GM19395 (cell line): ENCODE measurements at regions not wholly inside any gene's neighbourhood (a gene's known extent, or its start where the extent isn't known, plus 50 kb on each side); places are given as distances from the start of the nearest gene placed in this dataset.
A peak's percentile ranks its signal among the peaks of the same experiment; 100 is the strongest.

Experiments used
- ATAC-seq: cut with Tn5 transposase; IDR thresholded peaks from one replicate; pipeline ENCODE4 v1.9.1; 2021; ENCODE audit warnings: mild to moderate bottlenecking, moderate library complexity; ENCODE audit not compliant: unreplicated experiment

DNA sequence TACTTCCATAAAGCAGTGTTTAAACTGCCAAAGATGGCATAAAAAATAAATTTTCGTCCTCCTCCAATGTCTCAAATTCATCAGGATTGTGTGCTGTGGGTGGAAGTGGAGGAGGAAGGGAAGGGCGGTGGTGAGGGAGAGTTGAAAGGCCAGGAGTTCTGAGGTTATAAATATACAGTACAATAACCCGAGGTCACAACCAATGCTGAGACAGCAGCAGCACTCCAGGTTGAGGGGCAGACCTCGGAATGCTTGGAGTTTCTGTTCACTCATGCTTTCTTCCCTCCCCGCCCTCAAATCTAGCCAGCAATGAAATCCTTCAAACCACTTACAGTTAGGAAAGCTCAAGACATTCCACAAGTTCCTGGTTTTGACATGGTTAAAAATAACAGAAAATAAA is 134.0 kb upstream of the SMAD1 start:
- no peak for ATAC-seq

DNA sequence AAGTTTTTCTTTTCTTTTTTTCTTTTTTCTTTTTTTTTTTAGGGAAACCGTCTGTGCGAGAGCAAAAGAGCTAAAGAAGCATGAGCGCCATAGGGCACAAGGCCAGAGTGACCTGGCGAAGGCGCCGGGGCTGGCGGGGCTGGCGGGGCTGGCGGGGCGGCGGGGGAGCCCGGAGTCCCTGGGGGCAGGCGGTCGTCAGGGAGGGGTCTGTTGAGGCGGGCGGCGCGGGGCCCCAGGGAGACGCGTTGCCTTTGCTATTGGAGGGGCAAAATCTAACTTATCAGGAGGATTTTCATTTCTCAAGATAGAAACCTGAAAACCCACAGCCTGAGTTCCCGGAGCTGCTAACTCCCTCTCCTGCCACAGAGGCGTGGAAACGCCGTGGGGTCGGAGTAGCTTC is 135.6 kb upstream of the SMAD1 start:
- no peak for ATAC-seq

DNA sequence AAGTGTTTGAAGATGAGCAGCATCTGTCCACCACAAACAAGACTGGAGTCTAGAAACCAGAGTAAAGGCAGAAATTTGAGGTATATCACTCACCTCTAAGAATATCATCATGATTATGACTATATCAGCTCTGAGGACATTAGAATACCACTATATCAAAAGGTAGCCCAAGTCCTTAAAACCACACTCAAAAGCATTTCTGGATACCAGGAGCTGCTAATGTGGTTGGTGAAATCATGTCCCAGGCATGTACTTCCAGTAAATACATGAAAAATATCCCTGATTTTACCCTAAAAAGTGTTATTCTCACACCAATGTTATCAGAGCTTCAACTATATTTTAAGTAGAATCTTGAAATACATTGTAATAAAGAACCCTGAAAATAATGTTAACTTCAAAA is 136.3 kb upstream of the SMAD1 start:
- ATAC-seq = no peak

DNA sequence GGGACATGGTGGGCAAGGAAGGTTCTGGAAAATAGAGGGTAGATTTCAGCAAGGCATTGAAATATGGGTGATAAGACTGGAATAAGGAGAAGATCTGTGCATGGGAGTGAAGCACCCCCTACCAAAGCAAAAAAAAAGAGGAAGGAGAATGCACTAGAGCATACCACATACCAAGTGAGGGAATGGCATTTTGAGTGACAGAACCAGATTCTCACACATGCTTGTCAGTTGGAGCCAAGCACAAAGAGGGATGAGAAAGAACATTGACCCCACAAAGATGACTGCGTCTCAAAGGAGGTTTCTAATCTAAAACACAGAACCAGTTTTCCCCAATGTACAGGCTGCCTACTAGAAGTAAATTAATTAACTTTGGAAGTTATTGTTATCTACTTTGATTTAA is 140.3 kb upstream of the SMAD1 start:
- ATAC-seq = no peak

DNA sequence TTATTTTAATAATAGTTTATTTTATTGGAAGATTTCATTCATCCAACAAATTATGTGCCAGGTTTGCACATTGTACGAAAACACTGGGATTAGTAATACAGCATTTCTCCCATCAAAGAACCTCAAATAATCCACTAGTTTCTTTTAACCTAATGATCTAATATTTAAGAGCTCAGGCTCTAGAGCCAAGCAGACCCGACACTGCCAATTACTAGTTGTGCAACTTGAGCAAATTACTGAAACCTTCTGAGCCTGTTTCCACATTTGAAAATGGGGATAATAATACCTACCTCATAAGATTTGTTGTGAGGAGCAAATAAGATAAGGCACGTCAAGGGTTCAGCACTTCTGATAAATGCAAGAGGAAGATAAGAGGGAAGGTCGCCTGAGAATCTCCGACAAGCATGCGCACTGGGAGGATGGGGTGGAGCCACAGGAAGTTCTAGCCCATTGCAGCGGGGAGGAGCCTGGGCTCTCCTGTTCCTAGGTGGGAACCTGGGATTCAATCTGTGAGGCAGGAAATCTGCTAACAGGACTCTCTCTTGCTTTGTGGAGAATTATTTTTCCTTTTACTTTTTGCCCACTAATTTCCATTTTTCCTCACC is 141.5 kb upstream of the SMAD1 start:
- no peak for ATAC-seq

DNA sequence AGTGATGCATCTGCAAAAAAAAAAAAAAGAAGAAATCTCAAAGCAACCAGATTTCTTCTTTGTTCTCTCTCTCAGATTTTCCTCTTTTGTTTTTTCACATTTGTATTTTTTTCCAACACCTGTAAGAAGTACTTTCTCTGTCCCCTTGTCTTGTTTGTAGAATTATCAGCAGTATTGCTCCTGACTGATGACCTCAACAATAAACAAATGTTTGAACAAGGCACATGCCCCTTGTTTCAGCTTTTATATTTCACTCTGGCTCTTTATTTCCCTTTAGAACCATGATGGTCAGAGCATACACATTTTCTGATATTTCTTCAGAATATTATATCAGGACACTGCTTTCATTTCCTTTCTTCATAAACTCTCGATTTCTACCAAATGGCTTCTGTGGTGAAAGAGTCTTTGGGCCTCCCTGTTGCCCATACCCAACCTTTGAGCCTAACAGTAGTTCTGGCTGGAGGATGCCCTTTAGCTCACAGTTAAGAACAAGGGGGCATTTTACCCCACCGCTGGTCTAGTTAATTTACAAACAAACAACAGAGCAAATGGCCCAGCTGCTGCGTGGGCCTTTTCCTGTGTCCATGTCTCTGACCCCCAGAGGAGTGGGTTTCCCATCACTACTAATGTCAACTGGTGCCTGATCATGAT is 142.5 kb upstream of the SMAD1 start:
- ATAC-seq = no peak

DNA sequence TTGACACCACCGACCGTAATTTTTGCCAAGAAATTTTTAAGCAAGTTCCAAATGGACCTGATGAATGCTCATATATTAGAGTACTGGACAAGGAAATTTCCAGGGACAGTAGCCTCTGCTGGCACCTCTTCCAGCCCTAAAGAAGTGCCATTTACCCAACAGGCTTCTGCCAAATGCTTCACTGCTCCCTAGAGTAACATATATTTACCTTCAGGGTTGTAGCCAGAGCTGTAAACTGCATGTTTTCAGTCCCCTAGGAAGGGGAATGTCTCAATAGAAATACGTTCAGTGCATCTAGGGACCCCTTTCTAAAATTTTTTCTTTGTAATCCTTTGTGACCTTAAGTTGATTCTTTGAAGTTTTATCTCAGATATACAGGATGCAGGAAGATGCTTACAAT is 143.1 kb upstream of the SMAD1 start:
- ATAC-seq = no peak

DNA sequence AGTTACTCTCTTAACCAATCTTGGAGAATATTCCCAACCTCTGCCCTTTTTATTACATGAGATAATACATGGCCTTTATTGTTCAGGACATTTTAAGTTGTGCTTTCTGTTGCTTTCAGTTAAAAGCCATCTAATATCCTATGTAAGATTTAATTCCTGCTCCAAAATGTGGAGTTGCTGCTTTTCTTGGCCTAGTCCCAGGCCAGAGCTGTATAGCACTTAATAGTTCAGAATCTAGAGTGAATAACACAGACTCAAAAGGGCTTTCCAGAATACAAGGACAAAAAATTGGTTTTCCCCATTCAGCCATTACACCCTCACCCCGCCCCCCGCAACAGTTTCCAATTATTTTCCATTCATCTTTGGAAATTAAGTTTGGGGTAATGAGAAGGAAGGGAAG is 144.3 kb upstream of the SMAD1 start:
- ATAC-seq = no peak

DNA sequence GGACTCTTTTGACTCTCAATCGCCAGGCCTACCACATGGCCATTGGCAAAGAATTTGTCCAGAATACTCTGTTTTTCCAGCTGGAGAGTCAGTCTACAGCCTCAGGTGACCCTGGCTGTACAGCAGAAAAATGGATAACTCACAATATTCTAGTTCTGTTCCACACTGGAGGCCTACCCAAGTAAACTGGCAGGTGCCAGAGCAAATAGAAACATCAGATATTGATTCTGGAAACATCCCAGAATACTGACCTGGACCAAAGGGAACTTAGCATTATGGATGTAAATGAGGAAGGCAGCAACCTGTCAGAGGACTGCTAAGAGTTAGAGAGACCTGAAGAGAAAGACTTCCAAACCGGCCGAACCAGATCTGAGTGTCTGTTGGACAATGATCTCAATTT is 147.9 kb upstream of the SMAD1 start:
- no peak for ATAC-seq

DNA sequence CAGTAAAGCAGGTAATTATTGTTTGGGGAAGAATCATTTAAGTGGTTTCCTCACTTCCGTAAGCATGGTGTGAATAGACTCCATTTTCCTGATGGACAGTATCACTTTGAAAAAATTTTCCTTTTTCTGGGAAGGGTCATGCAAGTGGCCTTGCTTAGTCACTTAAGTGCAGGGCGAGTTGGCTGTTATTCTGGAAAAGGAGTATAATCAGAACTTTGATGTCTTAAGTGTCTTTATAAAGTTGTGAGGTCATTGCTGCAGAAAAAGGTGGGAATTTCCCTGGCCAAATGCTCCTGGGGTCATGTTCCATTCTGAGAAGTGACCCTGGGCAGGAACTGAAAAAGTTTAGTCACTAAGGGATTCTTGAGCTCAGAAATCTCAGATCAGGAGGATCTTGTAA is 146.1 kb upstream of the OTUD4 start:
- no peak for ATAC-seq

DNA sequence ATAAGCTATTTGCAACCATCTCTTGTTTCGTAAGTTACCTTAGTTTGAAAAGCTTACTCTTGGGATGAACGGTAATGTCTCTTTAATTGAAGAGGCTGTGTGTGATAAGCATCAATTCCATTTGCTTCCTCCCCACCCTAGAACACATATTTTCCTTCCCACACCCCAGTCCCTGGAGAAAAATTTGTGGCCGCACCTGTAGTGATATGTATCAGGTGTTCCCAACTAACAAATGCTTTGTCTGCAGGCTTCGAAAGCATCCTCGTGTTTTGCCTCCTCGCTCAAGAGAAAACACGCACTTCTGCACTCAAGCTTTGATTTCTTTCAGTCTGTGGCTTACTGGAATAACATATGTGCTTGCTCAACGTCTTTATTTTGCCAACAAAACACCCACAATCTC is 143.8 kb upstream of the OTUD4 start:
- no peak for ATAC-seq

DNA sequence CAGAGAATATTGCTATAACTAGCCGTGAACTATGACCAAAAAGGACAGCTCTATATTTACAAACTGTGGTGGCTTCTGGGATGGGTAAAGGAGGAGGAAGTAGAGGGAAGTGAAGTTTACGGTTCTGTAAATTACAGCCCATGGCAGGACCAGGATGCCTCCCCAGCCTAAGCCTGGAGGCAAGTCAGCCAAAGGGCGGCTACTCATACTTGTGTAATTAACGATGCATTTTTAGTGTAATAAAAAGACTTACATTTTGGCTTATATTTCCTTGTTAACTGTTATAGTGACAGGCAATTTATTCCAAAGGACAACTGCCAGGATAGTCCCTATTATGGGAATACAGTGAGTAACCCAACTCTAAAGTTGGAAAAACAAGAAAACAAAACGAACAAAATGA is 139.9 kb upstream of the OTUD4 start:
- ATAC-seq = no peak

DNA sequence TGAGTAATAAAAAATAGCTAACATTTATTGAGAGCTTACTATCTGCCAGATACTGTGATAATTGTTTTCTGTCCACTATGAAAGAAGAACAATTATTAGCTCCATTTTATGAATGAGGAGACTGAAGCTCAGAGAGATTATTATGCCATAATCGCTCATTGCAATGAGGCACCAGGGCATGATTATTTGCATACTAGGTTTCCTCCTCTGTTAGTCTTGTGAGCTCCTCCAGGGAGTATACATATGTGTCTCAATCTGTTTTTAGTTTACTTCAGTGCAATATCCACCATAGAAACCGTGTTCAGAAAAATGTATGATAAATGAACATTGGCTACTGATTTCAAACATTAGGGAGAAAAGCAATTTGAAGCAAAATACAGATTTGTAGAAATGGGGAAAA is 139.4 kb upstream of the OTUD4 start:
- no peak for ATAC-seq

DNA sequence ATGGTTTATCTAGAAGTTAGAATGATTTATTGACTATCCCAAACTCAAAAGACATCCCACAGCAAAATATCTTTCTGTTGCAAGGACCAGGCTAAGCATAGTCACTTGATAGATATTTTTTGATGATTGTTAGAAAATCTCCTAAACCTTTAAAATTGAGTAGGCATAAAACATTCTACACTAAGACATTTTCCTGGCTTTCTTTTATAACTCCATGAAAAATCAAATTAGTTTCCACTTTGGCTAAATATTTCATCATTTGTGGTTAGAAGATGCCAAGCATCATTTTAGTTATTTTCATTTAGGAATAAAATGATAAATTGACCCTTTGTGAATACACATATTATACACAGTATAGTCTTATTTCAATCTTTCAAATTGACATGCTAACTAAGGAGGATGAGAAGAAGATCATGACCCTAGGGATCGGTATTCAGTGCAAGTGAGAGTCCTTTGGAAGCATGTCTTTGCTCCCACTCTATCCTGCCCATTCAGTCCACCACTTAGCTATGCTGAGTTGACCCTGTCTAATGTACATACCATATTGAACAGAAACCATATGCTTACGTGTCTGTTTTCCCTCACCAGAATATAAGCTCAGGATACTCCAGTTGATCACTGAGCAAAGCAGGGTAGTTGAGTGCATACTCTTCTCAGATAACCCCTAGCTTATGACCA is 136.6 kb upstream of the OTUD4 start:
- no peak for ATAC-seq

DNA sequence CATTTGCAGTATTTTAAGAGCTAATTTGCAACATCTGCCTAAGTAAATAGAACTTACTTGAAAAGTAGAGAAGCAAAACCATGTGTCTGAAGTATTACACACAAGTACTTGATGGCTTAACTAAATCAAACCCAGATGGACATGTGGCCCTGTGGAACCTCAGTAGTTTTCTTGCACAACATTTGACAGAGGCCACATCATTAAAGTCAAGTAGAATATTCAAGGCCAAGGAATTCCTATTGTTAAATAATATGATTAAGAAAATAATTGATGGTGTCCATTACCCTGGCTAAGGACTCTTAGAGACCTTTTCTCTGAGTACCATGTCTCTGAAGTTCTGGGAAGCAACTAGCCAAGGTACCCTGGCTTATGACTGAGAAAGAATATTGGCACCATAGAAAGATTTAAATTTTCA is 135.4 kb upstream of the OTUD4 start:
- ATAC-seq = no peak

DNA sequence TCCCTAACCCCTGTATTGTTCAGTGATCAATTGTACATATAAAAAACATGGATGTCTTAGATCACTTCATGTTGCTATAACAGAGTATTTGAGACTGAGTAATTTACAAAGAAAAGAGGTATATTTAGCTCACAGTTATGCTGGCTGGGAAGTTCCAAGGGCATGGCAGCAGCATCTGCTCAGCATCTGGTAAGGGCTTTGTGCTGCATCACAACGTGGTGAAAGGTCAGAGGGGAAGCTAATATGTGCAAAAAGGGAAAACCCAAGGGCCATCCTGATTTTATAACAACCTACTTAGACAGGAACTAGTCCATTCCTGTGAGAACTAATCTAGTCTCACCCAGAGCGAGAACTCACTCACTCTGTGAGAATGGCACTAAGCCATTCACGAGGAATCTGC is 128.2 kb upstream of the OTUD4 start:
- no peak for ATAC-seq

DNA sequence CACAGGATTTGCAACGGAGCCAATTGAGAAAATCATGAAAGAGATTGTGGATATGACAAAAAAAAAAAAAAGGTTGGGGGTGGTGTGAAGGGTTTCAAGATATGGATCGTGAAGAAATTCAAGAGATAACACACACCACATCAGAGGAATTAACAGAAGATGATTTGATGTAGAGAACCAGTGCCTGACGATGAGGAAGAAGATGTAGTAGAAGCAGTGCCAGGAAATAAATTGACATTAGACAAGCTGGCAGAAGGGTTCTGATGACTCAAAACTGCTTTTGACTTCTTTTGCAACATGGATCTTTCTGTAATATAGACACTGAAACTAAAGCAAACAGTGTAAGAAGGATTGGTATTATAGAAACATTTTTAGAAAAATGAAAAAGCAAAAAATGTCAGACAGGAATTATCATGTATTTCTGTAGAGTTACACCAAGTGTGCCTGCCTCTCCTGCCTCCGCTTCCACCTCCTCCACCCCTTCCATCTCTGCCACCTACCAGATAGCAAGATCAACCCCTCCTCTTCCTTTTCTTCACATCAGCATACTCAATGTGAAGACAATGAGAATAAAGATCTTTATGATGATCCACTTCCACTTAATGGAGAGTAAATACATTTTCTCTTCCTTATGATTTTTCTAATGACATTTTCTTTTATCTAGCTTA is 127.5 kb upstream of the OTUD4 start:
- ATAC-seq = no peak

DNA sequence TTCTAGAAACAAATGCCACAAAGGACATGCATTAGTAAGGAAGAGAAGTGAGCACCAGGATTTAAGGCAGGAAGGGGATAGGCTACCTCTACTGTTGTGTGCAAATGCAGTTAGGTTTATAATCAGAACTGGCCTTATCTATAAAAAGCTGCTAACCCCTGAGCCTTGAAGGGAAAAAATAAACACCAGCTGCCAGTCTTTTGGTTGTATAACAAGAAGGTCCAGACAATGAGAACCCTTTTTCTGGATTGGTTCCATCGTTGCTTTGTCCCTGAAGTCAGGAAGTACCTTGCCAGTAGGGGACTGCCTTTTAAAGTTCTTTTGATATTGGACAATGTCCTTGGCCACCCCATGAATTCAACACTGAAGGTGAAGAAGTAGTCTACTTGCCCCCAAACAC is 126.7 kb upstream of the OTUD4 start:
- no peak for ATAC-seq

DNA sequence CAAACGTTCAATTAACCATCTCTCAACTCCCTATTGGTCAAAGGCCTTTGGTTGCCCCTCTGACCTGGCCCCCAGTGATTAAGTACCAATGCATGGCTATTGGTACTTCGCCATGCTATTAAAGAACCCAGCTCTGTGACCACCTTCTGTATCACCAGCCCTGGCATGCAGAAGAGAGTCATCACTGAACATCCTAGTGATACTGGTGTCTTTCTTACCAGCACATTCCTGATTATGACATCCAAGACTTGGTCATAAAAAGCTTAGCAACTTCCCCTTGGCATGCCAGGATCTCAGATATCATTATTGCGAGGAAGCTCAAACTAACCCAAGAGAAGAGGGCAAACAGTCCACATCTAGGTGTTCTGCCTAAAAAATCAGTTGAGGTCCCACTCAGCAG is 122.3 kb upstream of the OTUD4 start:
- ATAC-seq = no peak

DNA sequence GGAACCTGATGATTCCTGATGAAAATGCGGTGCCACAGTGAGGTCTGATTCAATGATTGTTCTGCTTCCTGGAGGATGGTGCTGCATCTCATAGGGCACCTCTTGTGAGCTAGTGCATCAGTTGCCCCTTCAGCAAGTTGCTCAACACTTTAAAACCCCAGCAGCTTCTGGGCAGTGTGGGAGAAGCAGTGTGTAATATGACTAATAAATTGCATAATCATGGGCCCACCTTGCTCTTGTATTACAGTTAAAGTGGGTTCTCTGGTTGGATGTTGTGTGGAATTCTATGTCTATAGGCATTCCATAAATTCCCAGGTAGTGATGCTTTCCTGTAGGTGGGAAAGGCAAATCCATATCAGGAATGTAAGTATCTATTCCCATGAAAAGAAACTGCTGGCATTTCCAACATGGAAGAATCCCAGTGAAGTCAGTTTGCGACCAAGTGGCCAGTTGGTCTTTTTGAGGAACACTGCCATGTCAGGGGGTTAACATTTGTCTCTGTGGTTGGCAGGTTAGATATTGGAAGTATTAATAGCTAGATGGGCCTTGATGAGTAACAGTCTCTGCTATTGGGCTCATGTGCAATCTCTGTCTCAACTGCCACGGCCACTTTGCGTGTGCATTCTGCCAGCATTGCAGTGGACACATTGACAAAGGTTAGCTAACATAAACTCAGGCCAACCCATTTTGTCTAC is 121.1 kb upstream of the OTUD4 start:
- no peak for ATAC-seq

DNA sequence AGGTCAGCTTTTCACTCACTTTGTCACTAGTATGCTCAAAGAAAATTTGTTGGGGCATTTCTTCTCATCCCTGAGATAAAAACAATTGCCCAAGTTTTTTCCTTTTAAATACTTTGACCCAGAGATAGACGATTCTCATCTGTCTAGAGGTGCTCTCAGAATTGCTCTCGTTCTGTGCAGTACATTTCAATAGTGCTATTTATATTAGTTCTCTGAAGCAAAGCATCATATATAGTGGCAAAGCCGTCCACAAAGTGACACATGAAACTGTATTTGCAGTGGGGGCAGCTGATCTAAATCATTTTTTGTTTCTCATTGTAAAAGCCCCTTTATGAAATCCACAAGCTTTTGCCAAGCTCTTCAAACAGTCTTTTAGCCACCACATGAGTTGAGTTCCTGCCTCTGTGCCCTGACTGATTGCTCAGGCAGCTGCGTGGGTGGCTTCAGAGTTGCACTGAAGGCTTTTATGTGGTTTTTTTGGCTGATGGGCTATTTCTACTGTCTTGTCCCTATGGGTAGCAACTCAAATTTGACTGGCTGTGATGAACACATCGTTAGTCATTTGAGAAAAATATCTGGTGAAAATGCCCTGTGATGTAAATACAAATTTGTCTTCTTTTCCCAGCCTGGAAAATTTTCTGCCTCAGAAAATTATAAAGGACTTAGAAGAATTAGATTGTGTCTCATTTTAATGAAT is 119.1 kb upstream of the OTUD4 start:
- ATAC-seq = peak; percentile 98
